Fibroblast of lung (primary cell): ENCODE measurements at regions not wholly inside any gene's neighbourhood (a gene's known extent, or its start where the extent isn't known, plus 50 kb on each side); places are given as distances from the start of the nearest gene placed in this dataset.

Experiments used
- CTCF ChIP-seq, 2 donors: IDR thresholded peaks in 1 of 2; conservative IDR thresholded peaks in 1 of 2; 1 replicate in 1 of 2; 2 replicates in 1 of 2; pipeline ENCODE4 v1.5.1; 2011 to 2012; ENCODE audit warnings: low read length in 2 of 2, control low read depth in 1 of 2, inconsistent platforms in 1 of 2, low read depth in 1 of 2, mild to moderate bottlenecking in 1 of 2
- EZH2 ChIP-seq: IDR thresholded peaks from 2 replicates; pipeline ENCODE4 v1.5.1; 2012; ENCODE audit warnings: low read length, control low read depth, mild to moderate bottlenecking; ENCODE audit errors: missing control alignments

GRCh38 chr7:27025270-27025669 lies 70.5 kb downstream of the HOXA1 start:
- TF ChIP-seq CTCF (conservative IDR thresholded peaks at IDR 0.05 in 1 of 2, IDR thresholded peaks at IDR 0.05 in 1 of 2; ENCODE audit: low read depth in 1 of 2, low read length in 2 of 2) (no peak), EZH2 (no peak)
